ENCODE measurements at regions not wholly inside any gene's neighbourhood (a gene's known extent, or its start where the extent isn't known, plus 50 kb on each side); places are given as distances from the start of the nearest gene placed in this dataset.

- TF ChIP-seq POLR2A (IDR thresholded peaks at IDR 0.05; ENCODE audit: low read depth, low read length) (no peak), TAF1 (IDR thresholded peaks at IDR 0.05; ENCODE audit: borderline replicate concordance, low read depth, low read length) (no peak)
These were observed 58.3 kb upstream of the TMEM170B start for GRCh38 chr6:11479296-11479695.
